Panc1 (cell line): ENCODE measurements at regions not wholly inside any gene's neighbourhood (a gene's known extent, or its start where the extent isn't known, plus 50 kb on each side); places are given as distances from the start of the nearest gene placed in this dataset.

Source experiments
- ATAC-seq: fragments of 200-7000 bp; cut with Tn5 transposase; 2 replicates; pipeline ENCODE4 v1.9.1; 2020; ENCODE audit warnings: mild to moderate bottlenecking, moderate library complexity
- BruUV-seq: library from RNA; stranded (reverse); fragments of 400-500 nt; replicated peaks from 2 replicates; lab custom pipeline; 2021; lab: Mats Ljungman, UMichigan
- CTCF ChIA-PET: fragments of 300-600 bp; sonication (Branson Sonifier 250); formaldehyde crosslinking; loops from one replicate; lab custom pipeline; 2022; ENCODE audit warnings: antibody characterized with exemption; lab: Charles Lee
- POLR2A ChIA-PET: fragments of 300-600 bp; sonication (Branson Sonifier 250); formaldehyde crosslinking; loops from one replicate; lab custom pipeline; 2022; ENCODE audit warnings: antibody characterized with exemption; lab: Charles Lee
- DNase-seq: peaks from one replicate; pipeline ENCODE4 v3.0.0-alpha.2; 2010; ENCODE audit warnings: low read depth, low spot score
- H3K27ac ChIP-seq: 2 replicates; pipeline ENCODE4 v1.5.1; 2011; ENCODE audit warnings: mild to moderate bottlenecking, low read length, inconsistent platforms
- H3K27me3 ChIP-seq: fragments of 200-500 bp; sonication (Bioruptor generic); 2 replicates; pipeline ENCODE4 v1.6.0; 2014; ENCODE audit warnings: low read length, inconsistent platforms; ENCODE audit not compliant: control insufficient read depth, insufficient read depth
- H3K36me3 ChIP-seq: fragments of 200-500 bp; sonication (Bioruptor generic); 2 replicates; pipeline ENCODE4 v1.5.1; 2014; ENCODE audit warnings: inconsistent platforms, mild to moderate bottlenecking, low read length, moderate library complexity; ENCODE audit not compliant: control insufficient read depth, insufficient read depth
- H3K4me1 ChIP-seq: 2 replicates; pipeline ENCODE4 v1.5.1; 2011; ENCODE audit warnings: inconsistent platforms, mild to moderate bottlenecking, low read length, moderate library complexity; ENCODE audit not compliant: control insufficient read depth, insufficient read depth
- H3K4me3 ChIP-seq, 2 experiments: 2 replicates each; pipeline ENCODE4 v1.5.1; 2011 to 2012; ENCODE audit warnings: low read depth in 2 of 2, low read length in 2 of 2, mild to moderate bottlenecking in 2 of 2, inconsistent platforms in 1 of 2, moderate library complexity in 1 of 2
- H3K9me3 ChIP-seq: fragments of 200-500 bp; sonication (Bioruptor generic); 2 replicates; pipeline ENCODE4 v1.5.1; 2014; ENCODE audit warnings: low read depth, mild to moderate bottlenecking, inconsistent platforms, low read length, moderate library complexity; ENCODE audit not compliant: control insufficient read depth, insufficient read depth
- POLR2AphosphoS5 ChIP-seq: IDR thresholded peaks from 2 replicates; pipeline ENCODE4 v1.6.1; 2012; ENCODE audit warnings: mild to moderate bottlenecking, low read depth, low read length, moderate library complexity
- SIN3A ChIP-seq: IDR thresholded peaks from 2 replicates; pipeline ENCODE4 v1.6.1; 2012; ENCODE audit warnings: low read depth, mild to moderate bottlenecking, low read length, moderate library complexity, borderline replicate concordance; ENCODE audit not compliant: insufficient read depth
- TCF7L2 ChIP-seq: IDR thresholded peaks from 2 replicates; pipeline ENCODE4 v1.6.1; 2011; ENCODE audit warnings: mild to moderate bottlenecking, low read depth, low read length, inconsistent platforms
- in situ Hi-C: cut with HindIII; loops from 2 replicates; pipeline ENCODE4 v1.10.0; 2016; ENCODE audit warnings: low sequenced_read_pairs, low pct_unique_long_range_greater_than_20kb
- intact Hi-C: fragments of 100-400 bp; cut with micrococcal nuclease; formaldehyde crosslinking; loops from one replicate; pipeline ENCODE4 v1.10.0; 2022; ENCODE audit not compliant: unreplicated experiment
- TF ChIP-seq, protein P1 (sequence below): fragments of 450-650 bp; IDR thresholded peaks from 2 replicates; pipeline ENCODE4 v1.5.1; 2017; ENCODE audit warnings: mild to moderate bottlenecking
- TF ChIP-seq, protein P2 (sequence below), 2 experiments: IDR thresholded peaks; 2 replicates each; pipeline ENCODE4 v1.6.1; 2011 to 2012; ENCODE audit warnings: low read depth in 2 of 2, control low read depth in 1 of 2, low read length in 1 of 2, mild to moderate bottlenecking in 1 of 2, moderate library complexity in 1 of 2; ENCODE audit not compliant: insufficient read depth in 1 of 2

DNA sequence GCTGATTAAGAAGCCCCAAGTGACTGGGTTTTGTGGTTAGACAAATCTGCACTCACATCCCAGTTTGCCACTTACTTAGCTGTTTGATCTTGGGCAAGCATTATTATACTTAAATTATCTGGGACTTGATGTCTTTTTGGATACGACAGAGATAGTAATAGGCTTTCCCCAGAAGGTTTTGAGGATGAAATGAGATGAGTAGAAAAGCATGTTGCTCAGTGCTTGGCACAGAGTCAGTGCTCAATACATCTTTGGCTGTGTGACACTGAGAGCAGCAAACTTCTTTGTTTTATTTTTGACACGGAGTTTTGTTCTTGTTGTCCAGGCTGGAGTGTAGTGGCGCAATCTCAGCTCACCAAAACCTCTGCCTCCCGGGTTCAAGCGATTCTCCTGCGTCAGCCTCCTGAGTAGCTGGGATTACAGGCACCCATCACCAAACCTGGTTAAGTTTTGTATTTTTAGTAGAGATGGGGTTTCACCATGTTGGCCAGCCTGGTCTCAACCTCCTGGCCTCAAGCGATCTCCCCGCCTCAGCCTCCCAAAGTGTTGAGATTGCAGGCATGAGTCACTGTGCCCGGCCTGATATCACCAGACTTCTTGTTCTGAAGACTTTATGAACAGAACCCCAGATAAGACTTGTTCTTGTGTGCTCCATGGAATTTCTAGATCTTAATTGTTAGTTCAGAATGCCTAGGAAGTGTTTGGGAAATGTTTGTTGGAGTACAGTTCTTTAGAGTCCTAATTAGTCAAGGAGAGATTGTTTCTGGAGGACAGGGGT is 521.2 kb downstream of the SLC4A3 start:
- TF ChIP-seq, protein P1, sequence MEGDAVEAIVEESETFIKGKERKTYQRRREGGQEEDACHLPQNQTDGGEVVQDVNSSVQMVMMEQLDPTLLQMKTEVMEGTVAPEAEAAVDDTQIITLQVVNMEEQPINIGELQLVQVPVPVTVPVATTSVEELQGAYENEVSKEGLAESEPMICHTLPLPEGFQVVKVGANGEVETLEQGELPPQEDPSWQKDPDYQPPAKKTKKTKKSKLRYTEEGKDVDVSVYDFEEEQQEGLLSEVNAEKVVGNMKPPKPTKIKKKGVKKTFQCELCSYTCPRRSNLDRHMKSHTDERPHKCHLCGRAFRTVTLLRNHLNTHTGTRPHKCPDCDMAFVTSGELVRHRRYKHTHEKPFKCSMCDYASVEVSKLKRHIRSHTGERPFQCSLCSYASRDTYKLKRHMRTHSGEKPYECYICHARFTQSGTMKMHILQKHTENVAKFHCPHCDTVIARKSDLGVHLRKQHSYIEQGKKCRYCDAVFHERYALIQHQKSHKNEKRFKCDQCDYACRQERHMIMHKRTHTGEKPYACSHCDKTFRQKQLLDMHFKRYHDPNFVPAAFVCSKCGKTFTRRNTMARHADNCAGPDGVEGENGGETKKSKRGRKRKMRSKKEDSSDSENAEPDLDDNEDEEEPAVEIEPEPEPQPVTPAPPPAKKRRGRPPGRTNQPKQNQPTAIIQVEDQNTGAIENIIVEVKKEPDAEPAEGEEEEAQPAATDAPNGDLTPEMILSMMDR = no peak
- TF ChIP-seq, protein P2, sequence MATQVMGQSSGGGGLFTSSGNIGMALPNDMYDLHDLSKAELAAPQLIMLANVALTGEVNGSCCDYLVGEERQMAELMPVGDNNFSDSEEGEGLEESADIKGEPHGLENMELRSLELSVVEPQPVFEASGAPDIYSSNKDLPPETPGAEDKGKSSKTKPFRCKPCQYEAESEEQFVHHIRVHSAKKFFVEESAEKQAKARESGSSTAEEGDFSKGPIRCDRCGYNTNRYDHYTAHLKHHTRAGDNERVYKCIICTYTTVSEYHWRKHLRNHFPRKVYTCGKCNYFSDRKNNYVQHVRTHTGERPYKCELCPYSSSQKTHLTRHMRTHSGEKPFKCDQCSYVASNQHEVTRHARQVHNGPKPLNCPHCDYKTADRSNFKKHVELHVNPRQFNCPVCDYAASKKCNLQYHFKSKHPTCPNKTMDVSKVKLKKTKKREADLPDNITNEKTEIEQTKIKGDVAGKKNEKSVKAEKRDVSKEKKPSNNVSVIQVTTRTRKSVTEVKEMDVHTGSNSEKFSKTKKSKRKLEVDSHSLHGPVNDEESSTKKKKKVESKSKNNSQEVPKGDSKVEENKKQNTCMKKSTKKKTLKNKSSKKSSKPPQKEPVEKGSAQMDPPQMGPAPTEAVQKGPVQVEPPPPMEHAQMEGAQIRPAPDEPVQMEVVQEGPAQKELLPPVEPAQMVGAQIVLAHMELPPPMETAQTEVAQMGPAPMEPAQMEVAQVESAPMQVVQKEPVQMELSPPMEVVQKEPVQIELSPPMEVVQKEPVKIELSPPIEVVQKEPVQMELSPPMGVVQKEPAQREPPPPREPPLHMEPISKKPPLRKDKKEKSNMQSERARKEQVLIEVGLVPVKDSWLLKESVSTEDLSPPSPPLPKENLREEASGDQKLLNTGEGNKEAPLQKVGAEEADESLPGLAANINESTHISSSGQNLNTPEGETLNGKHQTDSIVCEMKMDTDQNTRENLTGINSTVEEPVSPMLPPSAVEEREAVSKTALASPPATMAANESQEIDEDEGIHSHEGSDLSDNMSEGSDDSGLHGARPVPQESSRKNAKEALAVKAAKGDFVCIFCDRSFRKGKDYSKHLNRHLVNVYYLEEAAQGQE (IDR thresholded peaks at IDR 0.05; ENCODE audit: insufficient read depth in 1 of 2, low read depth in 2 of 2, low read length in 1 of 2) = no peak
- TF ChIP-seq POLR2AphosphoS5 (no peak), TCF7L2 (no peak), SIN3A (no peak)
- in situ Hi-C loops = no loop called here
- H3K4me3 ChIP-seq = no peak overlapping the region
- no TSS peak for BruUV-seq
- H3K9me3 ChIP-seq = no peaks in the 10 kb centered on the region
- ChIA-PET POLR2A (no interaction called here), CTCF (no interaction called here)
- DNase-seq = no peak
- ATAC-seq = no peak
- H3K27me3 ChIP-seq = no peaks in the 10 kb centered on the region
- no peaks in the 10 kb centered on the region for H3K4me1 ChIP-seq
- intact Hi-C loops = no loop called here
- no peaks in the 10 kb centered on the region for H3K36me3 ChIP-seq
- no peak overlapping the region for H3K27ac ChIP-seq

DNA sequence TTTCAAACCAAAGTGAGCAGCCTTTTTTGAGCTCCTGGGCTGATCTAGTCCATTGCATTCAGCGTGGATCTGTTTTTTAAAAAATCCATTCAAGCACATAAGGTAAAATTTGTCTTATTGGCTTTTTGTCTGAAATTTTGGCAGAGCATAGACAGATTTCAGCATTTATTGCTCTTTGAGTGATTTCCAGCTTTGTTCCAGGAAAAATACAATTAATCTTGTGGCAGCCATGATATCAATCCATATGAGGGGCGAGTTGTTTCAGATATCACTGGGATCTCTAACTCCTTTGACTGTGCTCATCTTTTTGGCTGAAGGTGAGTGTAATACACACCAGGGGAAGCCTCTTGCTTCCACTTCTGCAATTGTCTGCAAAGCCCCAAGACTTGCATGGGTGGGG is 523.9 kb downstream of the SLC4A3 start:
- CTCF ChIA-PET = no interaction called here
- Histone ChIP-seq H3K4me3 (no peak overlapping the region), H3K36me3 (no peaks in the 10 kb centered on the region), H3K9me3 (no peaks in the 10 kb centered on the region), H3K27ac (no peak overlapping the region), H3K4me1 (no peaks in the 10 kb centered on the region), H3K27me3 (no peaks in the 10 kb centered on the region)
- POLR2A ChIA-PET = no interaction called here
- in situ Hi-C loops = no loop called here
- BruUV-seq = no TSS peak
- TF ChIP-seq, protein P2 (IDR thresholded peaks at IDR 0.05; ENCODE audit: insufficient read depth in 1 of 2, low read depth in 2 of 2, low read length in 1 of 2) = no peak
- no peak for TF ChIP-seq TCF7L2
- no peak for TF ChIP-seq SIN3A
- TF ChIP-seq, protein P1 = no peak
- no peak for TF ChIP-seq POLR2AphosphoS5
- intact Hi-C loops = no loop called here
- DNase-seq (no peak), ATAC-seq (no peak)
